ENCODE measurements at regions not wholly inside any gene's neighbourhood (a gene's known extent, or its start where the extent isn't known, plus 50 kb on each side); places are given as distances from the start of the nearest gene placed in this dataset.

GRCh38 chr2:22882011-22882410 is 503.0 kb upstream of the KLHL29 start:
- TF ChIP-seq CTCF (IDR thresholded peaks at IDR 0.05): no peak
- TF ChIP-seq EZH2 (IDR thresholded peaks at IDR 0.05): no peak
- TF ChIP-seq EZH2phosphoT487 (IDR thresholded peaks at IDR 0.05): no peak
